ENCODE measurements at regions not wholly inside any gene's neighbourhood (a gene's known extent, or its start where the extent isn't known, plus 50 kb on each side); places are given as distances from the start of the nearest gene placed in this dataset.

GRCh38 chr14:85959063-85959462, 429.1 kb downstream of the FLRT2 start:
- H3K27me3 ChIP-seq, result no peaks in the 10 kb centered on the region
- 89 to 93% methylated on average over 3 of the region's 3 CpGs for WGBS, 2 donors
- TF ChIP-seq POLR2A (IDR thresholded peaks at IDR 0.05), result no peak
- no peak for TF ChIP-seq EP300 (IDR thresholded peaks at IDR 0.05)
- no peak for TF ChIP-seq CTCF (IDR thresholded peaks at IDR 0.05)

DNA sequence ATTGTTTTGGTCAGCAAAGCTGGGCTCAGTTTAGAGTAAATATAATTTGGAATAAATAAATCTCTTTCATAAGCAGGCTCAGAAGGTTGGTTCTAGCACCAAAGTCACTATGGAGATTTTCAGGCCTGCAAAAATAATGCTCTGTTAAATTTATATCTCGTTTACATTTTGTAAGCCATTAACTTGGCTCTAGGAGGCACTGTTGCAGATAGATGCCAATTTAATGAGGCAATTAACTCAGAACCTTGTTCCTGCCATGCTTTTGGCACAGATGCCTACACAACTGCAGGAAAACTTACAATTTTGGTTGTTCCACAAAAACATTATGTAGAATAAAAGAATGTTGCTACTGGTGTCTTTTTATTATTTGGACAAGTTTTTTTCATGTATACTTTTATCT, 428.1 kb downstream of the FLRT2 start:
- Histone ChIP-seq H3K27ac (no peak overlapping the region), H3K4me1 (no peaks in the 10 kb centered on the region), H3K36me3 (no peaks in the 10 kb centered on the region), H3K4me3 (no peak overlapping the region), H3K27me3 (no peaks in the 10 kb centered on the region), H3K9me3 (no peaks in the 10 kb centered on the region)
- TF ChIP-seq POLR2A (IDR thresholded peaks at IDR 0.05) (no peak), CTCF (IDR thresholded peaks at IDR 0.05) (no peak), EP300 (IDR thresholded peaks at IDR 0.05) (no peak)
- DNase-seq (ENCODE audit: low spot score in 2 of 2), result no peak
- 50 to 58% methylated on average over 1 of the region's 1 CpG for WGBS, 2 donors

More at GRCh38 chr14:85959063-85959462, 429.1 kb downstream of the FLRT2 start:
- Histone ChIP-seq H3K4me3 (no peak overlapping the region), H3K27ac (no peak overlapping the region), H3K36me3 (no peaks in the 10 kb centered on the region), H3K9me3 (no peaks in the 10 kb centered on the region), H3K4me1 (no peaks in the 10 kb centered on the region)
- DNase-seq (ENCODE audit: low spot score in 2 of 2), result no peak

DNA sequence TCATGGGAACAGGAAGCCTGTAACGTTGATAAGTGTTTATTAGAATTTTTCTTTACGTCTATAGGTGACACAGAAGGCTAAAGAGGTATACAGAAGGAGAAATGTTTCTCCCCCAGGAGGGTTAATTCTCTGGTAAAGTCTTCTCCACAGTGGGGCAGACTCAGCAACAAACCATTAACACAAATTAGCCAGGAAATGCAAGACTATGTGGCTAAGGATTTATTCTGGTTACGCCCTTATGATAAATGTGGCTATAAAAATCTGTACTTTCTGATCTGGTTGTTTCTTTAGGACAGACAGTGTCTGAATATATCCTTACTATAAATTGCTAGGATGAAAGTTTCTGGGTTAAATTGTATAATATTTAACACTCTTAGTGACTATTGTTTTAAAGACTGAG, 423.3 kb downstream of the FLRT2 start:
- WGBS, 2 donors, result 77 to 79% methylated on average over 3 of the region's 3 CpGs
- Histone ChIP-seq H3K27ac (no peak overlapping the region), H3K9me3 (peaks cover 0 to 2% (median 0%) of the 10 kb centered on the region in 4 donors), H3K4me1 (no peaks in the 10 kb centered on the region), H3K36me3 (no peaks in the 10 kb centered on the region), H3K4me3 (no peak overlapping the region), H3K27me3 (no peaks in the 10 kb centered on the region)
- TF ChIP-seq CTCF (IDR thresholded peaks at IDR 0.05) (no peak), POLR2A (IDR thresholded peaks at IDR 0.05) (no peak), EP300 (IDR thresholded peaks at IDR 0.05) (no peak)
- DNase-seq (ENCODE audit: low spot score in 2 of 2), result no peak

DNA sequence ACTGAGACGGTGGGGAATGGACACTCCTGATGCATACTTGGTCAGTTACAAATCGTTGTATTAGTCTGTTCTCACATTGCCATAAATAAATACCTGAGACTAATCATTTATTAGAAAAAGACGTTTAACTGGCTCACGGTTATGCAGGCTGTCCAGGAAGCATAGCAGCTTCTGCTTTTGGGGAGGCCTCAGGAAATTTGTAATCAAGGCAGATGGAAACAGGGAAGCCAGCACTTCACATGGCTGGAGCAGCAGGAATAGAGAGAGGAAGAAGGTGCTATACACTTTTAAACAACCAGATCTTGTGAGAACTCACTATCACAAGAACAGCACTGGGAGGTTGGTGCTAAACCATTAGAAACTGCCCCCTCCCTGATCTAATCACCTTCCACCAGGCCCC, 418.2 kb downstream of the FLRT2 start:
- 63 to 64% methylated on average over 4 of the region's 4 CpGs for WGBS, 2 donors
- H3K9me3 ChIP-seq, result peaks cover 0 to 2% (median 0%) of the 10 kb centered on the region in 4 donors
- TF ChIP-seq POLR2A (IDR thresholded peaks at IDR 0.05) (no peak), EP300 (IDR thresholded peaks at IDR 0.05) (no peak), CTCF (IDR thresholded peaks at IDR 0.05) (no peak)
- no peak for DNase-seq (ENCODE audit: low spot score in 2 of 2)
- H3K36me3 ChIP-seq, result no peaks in the 10 kb centered on the region
- no peaks in the 10 kb centered on the region for H3K4me1 ChIP-seq
- H3K4me3 ChIP-seq, result no peak overlapping the region
- H3K27ac ChIP-seq, result no peak overlapping the region
- no peaks in the 10 kb centered on the region for H3K27me3 ChIP-seq

DNA sequence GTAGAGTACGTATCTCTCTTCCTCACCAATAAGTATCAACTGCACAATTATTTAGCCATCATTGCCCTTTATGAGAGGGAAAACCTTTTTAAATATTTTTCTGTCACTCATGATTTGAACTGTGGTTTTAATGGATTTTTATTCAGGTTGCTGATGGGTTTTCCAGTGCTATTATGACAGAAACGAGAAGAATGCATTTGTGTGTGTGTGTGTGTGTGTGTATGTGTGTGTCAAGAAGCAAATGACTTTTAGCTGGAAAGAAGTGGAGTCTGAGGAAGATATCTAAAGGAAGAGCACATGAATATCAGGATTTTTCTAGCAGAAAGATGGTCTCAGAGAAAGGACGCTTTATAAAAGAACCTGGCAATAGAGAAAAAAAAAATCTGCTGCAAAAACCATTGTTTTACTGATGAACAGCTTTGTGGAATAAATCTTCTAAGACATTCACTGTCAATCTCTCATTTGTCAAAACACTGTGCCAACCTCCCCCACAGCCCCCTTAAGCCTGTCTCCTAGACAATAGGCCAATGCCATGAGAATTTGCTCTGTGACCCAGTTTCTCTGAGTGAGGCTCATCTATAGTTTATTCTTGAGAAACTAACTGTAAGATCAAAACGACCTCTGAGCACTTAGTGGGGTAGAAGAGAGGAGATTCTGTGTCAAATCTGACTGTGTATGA, 417.7 kb downstream of the FLRT2 start:
- H3K27me3 ChIP-seq, result no peaks in the 10 kb centered on the region
- no peak for DNase-seq (ENCODE audit: low spot score in 2 of 2)
- no peak for TF ChIP-seq POLR2A (IDR thresholded peaks at IDR 0.05)
- no peak for TF ChIP-seq CTCF (IDR thresholded peaks at IDR 0.05)
- TF ChIP-seq EP300 (IDR thresholded peaks at IDR 0.05), result no peak
- H3K4me3 ChIP-seq, result no peak overlapping the region
- H3K36me3 ChIP-seq, result no peaks in the 10 kb centered on the region
- WGBS, 2 donors, result 60 to 62% methylated on average over 4 of the region's 4 CpGs
- H3K4me1 ChIP-seq, result no peaks in the 10 kb centered on the region
- peaks cover 0 to 2% (median 0%) of the 10 kb centered on the region in 4 donors for H3K9me3 ChIP-seq
- H3K27ac ChIP-seq, result no peak overlapping the region
